Epithelial cell of proximal tubule (primary cell): ENCODE measurements at regions not wholly inside any gene's neighbourhood (a gene's known extent, or its start where the extent isn't known, plus 50 kb on each side); places are given as distances from the start of the nearest gene placed in this dataset.

Source experiments
- DNase-seq: peaks from one replicate; pipeline ENCODE4 v3.0.0-alpha.2; 2011; ENCODE audit warnings: low read depth
- H3K4me3 ChIP-seq: 2 replicates; pipeline ENCODE4 v1.5.1; 2011; ENCODE audit warnings: low read depth, mild to moderate bottlenecking, low read length
- TF ChIP-seq, protein P1 (sequence below): conservative IDR thresholded peaks from 2 replicates; pipeline ENCODE4 v1.5.1; 2012; ENCODE audit warnings: low read depth, mild to moderate bottlenecking, low read length

DNA sequence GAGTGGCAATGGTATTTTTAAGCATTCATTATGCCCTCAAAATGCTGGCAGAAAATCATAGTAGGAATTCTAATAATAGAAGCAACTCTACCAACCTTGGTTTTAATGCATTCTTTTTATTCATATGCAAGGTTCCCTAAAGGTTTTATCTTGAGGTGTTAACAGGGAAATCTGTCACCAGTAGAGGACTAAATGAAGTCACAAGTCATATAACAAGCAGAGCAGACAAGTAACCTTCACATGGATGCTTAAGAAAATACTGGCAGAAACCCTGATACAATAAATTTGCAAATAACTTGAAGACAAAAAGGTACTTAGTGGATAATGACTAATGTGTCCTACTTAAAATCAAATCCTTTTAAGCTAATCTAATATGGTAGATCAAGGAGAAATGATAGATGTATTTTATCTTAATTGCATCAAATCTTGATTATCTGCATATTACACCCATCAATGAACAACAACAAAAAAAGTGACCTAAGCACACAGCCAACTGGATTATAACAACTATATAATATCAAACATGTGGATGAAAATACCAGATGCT is 73.3 kb downstream of the RFC3 start:
- no peak overlapping the region for H3K4me3 ChIP-seq
- TF ChIP-seq, protein P1, sequence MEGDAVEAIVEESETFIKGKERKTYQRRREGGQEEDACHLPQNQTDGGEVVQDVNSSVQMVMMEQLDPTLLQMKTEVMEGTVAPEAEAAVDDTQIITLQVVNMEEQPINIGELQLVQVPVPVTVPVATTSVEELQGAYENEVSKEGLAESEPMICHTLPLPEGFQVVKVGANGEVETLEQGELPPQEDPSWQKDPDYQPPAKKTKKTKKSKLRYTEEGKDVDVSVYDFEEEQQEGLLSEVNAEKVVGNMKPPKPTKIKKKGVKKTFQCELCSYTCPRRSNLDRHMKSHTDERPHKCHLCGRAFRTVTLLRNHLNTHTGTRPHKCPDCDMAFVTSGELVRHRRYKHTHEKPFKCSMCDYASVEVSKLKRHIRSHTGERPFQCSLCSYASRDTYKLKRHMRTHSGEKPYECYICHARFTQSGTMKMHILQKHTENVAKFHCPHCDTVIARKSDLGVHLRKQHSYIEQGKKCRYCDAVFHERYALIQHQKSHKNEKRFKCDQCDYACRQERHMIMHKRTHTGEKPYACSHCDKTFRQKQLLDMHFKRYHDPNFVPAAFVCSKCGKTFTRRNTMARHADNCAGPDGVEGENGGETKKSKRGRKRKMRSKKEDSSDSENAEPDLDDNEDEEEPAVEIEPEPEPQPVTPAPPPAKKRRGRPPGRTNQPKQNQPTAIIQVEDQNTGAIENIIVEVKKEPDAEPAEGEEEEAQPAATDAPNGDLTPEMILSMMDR, result no peak
- no peak for DNase-seq

DNA sequence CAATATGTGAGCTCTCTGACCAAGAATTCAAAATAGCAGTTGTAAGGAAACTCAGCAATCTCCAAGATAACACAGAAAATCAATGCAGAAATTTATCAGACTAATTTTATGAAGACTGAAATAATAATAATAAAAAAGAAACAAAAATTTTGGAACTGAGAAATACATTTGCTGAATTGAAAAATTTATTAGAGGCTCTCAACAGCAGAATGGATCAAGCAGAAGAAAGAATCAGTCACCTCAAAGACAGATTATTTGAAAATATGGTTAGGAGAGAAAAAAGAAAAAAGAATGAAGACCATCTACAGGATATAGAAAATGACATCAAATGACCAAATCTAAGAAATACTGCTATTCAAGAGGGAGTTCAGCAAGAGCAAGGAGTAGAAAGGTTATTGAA is 75.6 kb downstream of the RFC3 start:
- TF ChIP-seq, protein P1, result no peak
- DNase-seq, result no peak
- no peak overlapping the region for H3K4me3 ChIP-seq

DNA sequence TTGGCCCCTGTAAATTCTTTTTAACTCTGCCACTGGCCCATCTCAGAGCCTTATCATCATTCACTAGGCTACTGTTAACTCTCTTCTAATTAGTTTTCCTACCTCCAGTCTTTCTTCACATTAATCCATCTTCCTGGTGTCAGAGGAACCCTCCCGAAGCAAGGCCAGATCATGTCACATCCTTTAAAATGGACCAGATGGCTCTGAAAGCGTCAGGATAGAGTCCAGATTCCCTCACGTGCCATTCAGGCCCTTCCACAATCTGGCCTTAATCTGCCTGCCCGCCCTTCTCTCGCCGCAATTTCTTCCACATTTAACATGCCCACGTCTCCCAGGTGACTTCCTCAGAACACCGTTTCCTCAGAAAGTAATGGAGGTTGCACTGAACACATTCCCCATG is 86.5 kb downstream of the RFC3 start:
- TF ChIP-seq, protein P1, result no peak
- no peak overlapping the region for H3K4me3 ChIP-seq
- DNase-seq, result no peak

DNA sequence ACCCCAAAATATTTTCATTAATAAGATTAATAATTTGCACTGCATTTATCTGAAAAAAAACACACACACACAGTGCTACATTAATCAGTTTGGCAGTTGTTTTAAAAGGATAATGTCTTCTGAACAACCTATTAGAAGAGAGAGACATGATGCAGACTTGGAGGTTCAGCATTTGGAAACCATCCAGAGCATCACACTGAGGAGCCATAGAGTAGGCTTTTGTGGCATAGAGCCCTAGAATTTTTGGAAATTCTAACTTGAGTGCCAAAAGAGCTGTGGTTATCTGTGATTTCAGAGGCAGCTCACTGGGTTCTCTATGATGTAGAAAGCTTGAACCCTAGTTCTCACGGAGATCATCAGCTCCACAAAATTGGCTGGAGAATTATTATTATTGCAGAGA is 90.2 kb downstream of the RFC3 start:
- TF ChIP-seq, protein P1, result no peak
- no peak overlapping the region for H3K4me3 ChIP-seq
- no peak for DNase-seq

DNA sequence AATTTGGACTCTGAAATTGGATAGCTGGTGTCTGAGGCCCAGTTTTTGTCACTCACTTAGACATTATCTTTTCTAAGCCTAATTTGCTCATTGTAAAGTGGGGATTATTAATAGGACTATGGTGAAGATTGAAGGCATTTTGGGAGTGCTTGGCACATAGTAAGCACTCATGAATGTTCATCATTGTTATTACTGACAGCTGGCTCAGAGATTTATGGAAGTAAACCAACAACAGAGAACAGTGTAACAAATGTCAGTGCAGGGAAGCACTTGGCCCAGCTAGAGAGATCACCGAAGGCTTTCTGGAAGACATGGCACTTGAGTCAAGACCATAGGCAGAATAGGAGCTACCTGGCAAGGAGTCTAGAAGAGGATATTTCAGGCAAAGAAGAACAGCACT is 92.3 kb downstream of the RFC3 start:
- TF ChIP-seq, protein P1, result no peak
- H3K4me3 ChIP-seq, result no peak overlapping the region
- DNase-seq, result no peak

DNA sequence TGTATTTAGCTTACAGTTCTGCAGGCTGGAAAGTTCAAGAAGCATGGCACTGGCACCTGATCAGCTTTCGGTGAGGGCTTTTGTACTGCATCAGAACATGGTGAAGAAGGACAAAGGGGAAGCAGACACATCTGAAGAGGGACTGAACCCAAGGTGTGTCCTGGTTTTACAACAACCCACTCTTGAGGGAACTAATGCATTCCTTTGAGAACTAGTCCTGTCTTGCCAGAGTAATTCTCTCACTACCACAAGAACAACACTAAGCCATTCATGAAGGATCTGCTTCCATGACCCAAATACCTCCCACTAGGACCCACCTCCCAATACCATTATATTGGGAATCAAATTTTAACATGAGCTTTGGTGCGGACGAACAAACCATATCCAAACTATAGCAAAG is 93.6 kb downstream of the RFC3 start:
- TF ChIP-seq, protein P1, result no peak
- H3K4me3 ChIP-seq, result no peak overlapping the region
- no peak for DNase-seq

DNA sequence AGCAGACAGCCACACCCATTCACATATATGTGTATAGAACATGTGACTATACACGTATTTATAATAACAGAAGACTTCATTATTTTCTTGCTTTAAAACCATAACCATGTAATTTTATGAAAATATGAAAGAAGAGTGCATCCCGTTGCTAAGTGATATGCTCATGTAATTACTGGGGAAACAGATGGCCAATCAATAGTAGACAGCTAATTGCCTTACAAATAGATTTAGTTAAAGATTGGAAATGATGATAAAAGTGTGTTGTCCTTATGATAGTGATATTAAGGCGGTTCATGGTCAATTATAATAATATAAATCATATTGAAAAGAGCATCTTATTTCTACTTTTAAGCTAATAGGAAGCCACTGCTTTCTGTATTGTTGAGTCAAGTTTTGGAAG is 95.9 kb downstream of the RFC3 start:
- TF ChIP-seq, protein P1, result no peak
- DNase-seq, result no peak
- no peak overlapping the region for H3K4me3 ChIP-seq
